IMR-90 (cell line): ENCODE measurements at regions not wholly inside any gene's neighbourhood (a gene's known extent, or its start where the extent isn't known, plus 50 kb on each side); places are given as distances from the start of the nearest gene placed in this dataset.

Source experiments
- ATAC-seq: fragments of 200-7000 bp; cut with Tn5 transposase; 2 replicates; pipeline ENCODE4 v1.9.1; 2020; ENCODE audit warnings: low read depth, mild to moderate bottlenecking, moderate library complexity
- BruUV-seq: library from RNA; stranded (reverse); fragments of 400-500 nt; replicated peaks from 2 replicates; lab custom pipeline; 2021; lab: Mats Ljungman, UMichigan
- CTCF ChIA-PET: fragments of 300-600 bp; formaldehyde crosslinking; extraction: SDS; loops from one replicate; lab custom pipeline; 2021; ENCODE audit warnings: antibody characterized with exemption; lab: Yijun Ruan, JAX
- POLR2A ChIA-PET: fragments of 300-600 bp; sonication (Branson Sonifier 250); formaldehyde crosslinking; loops from one replicate; lab custom pipeline; 2022; ENCODE audit warnings: antibody characterized with exemption; ENCODE audit not compliant: unreplicated experiment; lab: Charles Lee
- DNase-seq: peaks from one replicate; pipeline ENCODE4 v3.0.0; 2013
- H2AFZ ChIP-seq: replicated peaks from 2 replicates; pipeline ENCODE3; 2013; ENCODE audit warnings: low read length, mild to moderate bottlenecking; ENCODE audit not compliant: poor library complexity
- H2AK5ac ChIP-seq: 2 replicates; pipeline ENCODE4 v1.6.1; 2013; ENCODE audit warnings: low read depth, low read length, inconsistent platforms
- H2AK9ac ChIP-seq: replicated peaks from 2 replicates; pipeline ENCODE3; 2013; ENCODE audit warnings: mild to moderate bottlenecking, low read depth, low read length, moderate library complexity; ENCODE audit not compliant: poor library complexity
- H2BK120ac ChIP-seq: 2 replicates; pipeline ENCODE4 v1.6.1; 2013; ENCODE audit warnings: low read depth, low read length, inconsistent platforms
- H2BK15ac ChIP-seq: 3 replicates; pipeline ENCODE4 v1.6.1; 2013; ENCODE audit warnings: low read depth, low read length, inconsistent platforms
- H2BK20ac ChIP-seq: 2 replicates; pipeline ENCODE4 v1.6.1; 2013; ENCODE audit warnings: low read depth, mild to moderate bottlenecking, inconsistent platforms, low read length, moderate library complexity
- H2BK5ac ChIP-seq: 2 replicates; pipeline ENCODE4 v1.6.1; 2013; ENCODE audit warnings: mild to moderate bottlenecking, low read depth, low read length, inconsistent platforms; ENCODE audit not compliant: poor library complexity, severe bottlenecking
- H3K14ac ChIP-seq: replicated peaks from 2 replicates; pipeline ENCODE4 v1.6.1; 2013; ENCODE audit warnings: low read depth, low read length, inconsistent platforms
- H3K18ac ChIP-seq: 2 replicates; pipeline ENCODE4 v1.6.1; 2013; ENCODE audit warnings: low read depth, low read length, control low read depth
- H3K23ac ChIP-seq: 2 replicates; pipeline ENCODE4 v1.6.1; 2013; ENCODE audit warnings: low read depth, low read length, inconsistent platforms
- H3K27ac ChIP-seq: 2 replicates; pipeline ENCODE4 v1.5.1; 2013; ENCODE audit warnings: mild to moderate bottlenecking, control low read depth, low read length; ENCODE audit not compliant: insufficient read depth
- H3K27me3 ChIP-seq: 2 replicates; pipeline ENCODE4 v1.6.1; 2013; ENCODE audit warnings: low read length; ENCODE audit not compliant: control insufficient read depth, insufficient read depth
- H3K36me3 ChIP-seq: 2 replicates; pipeline ENCODE4 v1.6.1; 2013; ENCODE audit warnings: low read length, mixed read lengths; ENCODE audit not compliant: control insufficient read depth, insufficient read depth
- H3K4ac ChIP-seq: 2 replicates; pipeline ENCODE4 v1.6.1; 2013; ENCODE audit warnings: low read depth, low read length, inconsistent platforms
- H3K4me1 ChIP-seq: 2 replicates; pipeline ENCODE4 v1.6.1; 2013; ENCODE audit warnings: low read length, mixed read lengths; ENCODE audit not compliant: control insufficient read depth, insufficient read depth
- H3K4me2 ChIP-seq: 2 replicates; pipeline ENCODE4 v1.6.1; 2013; ENCODE audit warnings: low read depth, mild to moderate bottlenecking, control low read depth, low read length, moderate library complexity
- H3K4me3 ChIP-seq: 2 replicates; pipeline ENCODE4 v1.5.1; 2013; ENCODE audit warnings: low read depth, mild to moderate bottlenecking, control low read depth, low read length, moderate library complexity; ENCODE audit not compliant: insufficient read depth
- H3K56ac ChIP-seq: 2 replicates; pipeline ENCODE4 v1.6.1; 2013; ENCODE audit warnings: low read length, inconsistent platforms; ENCODE audit not compliant: insufficient read depth; ENCODE audit errors: extremely low read depth
- H3K79me1 ChIP-seq, 2 experiments: 2 replicates each; pipeline ENCODE4 v1.6.1; 2013; ENCODE audit warnings: low read length in 2 of 2, inconsistent platforms in 1 of 2, low read depth in 1 of 2
- H3K9ac ChIP-seq: 2 replicates; pipeline ENCODE4 v1.6.1; 2013; ENCODE audit warnings: low read depth, low read length, control low read depth
- H3K9me1 ChIP-seq: 2 replicates; pipeline ENCODE4 v1.6.1; 2013; ENCODE audit warnings: low read length, inconsistent platforms; ENCODE audit not compliant: insufficient read depth
- H3K9me3 ChIP-seq: 2 replicates; pipeline ENCODE4 v1.6.1; 2013; ENCODE audit warnings: low read length; ENCODE audit not compliant: control insufficient read depth, insufficient read depth
- H4K20me1 ChIP-seq: 2 replicates; pipeline ENCODE4 v1.6.1; 2013; ENCODE audit warnings: low read length, inconsistent platforms; ENCODE audit not compliant: insufficient read depth
- H4K5ac ChIP-seq: 2 replicates; pipeline ENCODE4 v1.6.1; 2013; ENCODE audit warnings: mild to moderate bottlenecking, low read depth, low read length, control low read depth
- H4K8ac ChIP-seq, 2 experiments: 2 replicates each; pipeline ENCODE4 v1.6.1; 2013; ENCODE audit warnings: low read depth in 2 of 2, low read length in 2 of 2, control low read depth in 1 of 2, inconsistent platforms in 1 of 2
- H4K91ac ChIP-seq: 2 replicates; pipeline ENCODE4 v1.6.1; 2013; ENCODE audit warnings: low read depth, low read length, inconsistent platforms; ENCODE audit not compliant: insufficient read depth
- BHLHE40 ChIP-seq: fragments of 150-350 bp; IDR thresholded peaks from 2 replicates; pipeline ENCODE4 v1.6.1; 2016; ENCODE audit warnings: mild to moderate bottlenecking, low read depth, low read length
- CHD1 ChIP-seq: IDR thresholded peaks from 2 replicates; pipeline ENCODE4 v1.6.1; 2012; ENCODE audit warnings: low read depth, low read length, improper control_type of control experiment
- ELK1 ChIP-seq: fragments of 150-350 bp; IDR thresholded peaks from 2 replicates; pipeline ENCODE4 v1.6.1; 2016; ENCODE audit warnings: low read depth, mild to moderate bottlenecking, low read length, moderate library complexity, borderline replicate concordance
- MAFK ChIP-seq: IDR thresholded peaks from 2 replicates; pipeline ENCODE4 v1.6.1; 2012; ENCODE audit warnings: low read depth, low read length, improper control_type of control experiment
- MAZ ChIP-seq: IDR thresholded peaks from 2 replicates; pipeline ENCODE4 v1.6.1; 2012; ENCODE audit warnings: low read depth, mild to moderate bottlenecking, low read length, improper control_type of control experiment, moderate library complexity, borderline replicate concordance
- MXI1 ChIP-seq: IDR thresholded peaks from 2 replicates; pipeline ENCODE4 v1.6.1; 2012; ENCODE audit warnings: low read depth, mild to moderate bottlenecking, low read length, moderate library complexity, borderline replicate concordance
- NFE2L2 ChIP-seq: fragments of 150-350 bp; IDR thresholded peaks from 2 replicates; pipeline ENCODE4 v1.6.1; 2016; ENCODE audit warnings: low read depth, mild to moderate bottlenecking, low read length
- POLR2A ChIP-seq: IDR thresholded peaks from 2 replicates; pipeline ENCODE4 v1.6.1; 2012; ENCODE audit warnings: mild to moderate bottlenecking, low read depth, low read length
- RAD21 ChIP-seq: IDR thresholded peaks from 2 replicates; pipeline ENCODE4 v1.6.1; 2012; ENCODE audit warnings: low read length, improper control_type of control experiment
- RCOR1 ChIP-seq: IDR thresholded peaks from 2 replicates; pipeline ENCODE4 v1.6.1; 2012; ENCODE audit warnings: mild to moderate bottlenecking, low read length, improper control_type of control experiment; ENCODE audit not compliant: insufficient replicate concordance
- RFX5 ChIP-seq: IDR thresholded peaks from 2 replicates; pipeline ENCODE4 v1.8.0; 2012; ENCODE audit warnings: low read depth, mild to moderate bottlenecking, low read length, moderate library complexity
- SMC3 ChIP-seq: fragments of 150-350 bp; IDR thresholded peaks from 2 replicates; pipeline ENCODE4 v1.6.1; 2016; ENCODE audit warnings: low read depth, mild to moderate bottlenecking, antibody characterized with exemption, low read length, moderate library complexity
- WGBS, 2 experiments: methylation state at CpG; one replicate each; pipeline versions ENCODE4 v1.1.5 to v1.1.7; 2013; ENCODE audit warnings: missing lambda C conversion rate in 2 of 2; ENCODE audit not compliant: insufficient read length in 1 of 2; ENCODE audit errors: extremely low coverage in 2 of 2; 5-methylcytosine and 5-hydroxymethylcytosine counted together
- dilution Hi-C: fragments of 300-500 bp; cut with HindIII; formaldehyde crosslinking; loops from one replicate; pipeline ENCODE4 v1.14.3; 2018; ENCODE audit warnings: low sequenced_read_pairs; ENCODE audit not compliant: unreplicated experiment
- in situ Hi-C: fragments of 300-500 bp; cut with MboI; formaldehyde crosslinking; loops from 3 replicates; pipeline ENCODE4 v1.14.3; 2019; ENCODE audit warnings: low sequenced_read_pairs, inconsistent platforms, mixed read lengths
- intact Hi-C: fragments of 100-400 bp; cut with micrococcal nuclease; formaldehyde crosslinking; loops from 2 replicates; pipeline ENCODE4 v1.10.0; 2022

DNA sequence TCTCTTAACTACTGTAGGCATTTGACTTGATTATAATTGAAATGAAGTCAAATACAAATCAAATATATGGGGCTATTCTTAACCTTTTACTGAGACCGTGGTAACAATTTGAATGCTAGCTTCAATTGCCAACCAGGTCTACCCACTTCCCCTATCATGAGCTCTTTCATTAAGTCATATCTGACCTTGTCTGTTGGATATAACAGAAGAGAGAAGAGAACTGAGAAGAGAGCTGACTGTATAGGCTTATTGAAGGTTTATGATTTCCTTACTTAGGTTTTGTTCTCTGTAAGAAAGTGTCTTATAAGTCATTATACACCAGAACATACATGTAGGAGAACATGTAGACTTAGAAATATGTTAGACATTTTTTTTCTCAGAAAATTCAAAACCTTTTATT, 549.4 kb downstream of the COL12A1 start:
- Histone ChIP-seq H3K9ac (no peak overlapping the region), H2BK5ac (no peak overlapping the region), H4K20me1 (no peaks in the 10 kb centered on the region), H3K4me1 (no peaks in the 10 kb centered on the region), H2BK120ac (no peak overlapping the region), H3K27me3 (no peaks in the 10 kb centered on the region), H2BK15ac (no peak overlapping the region), H3K79me1 (no peaks in the 10 kb centered on the region), H3K9me3 (peaks cover 5% of the 10 kb centered on the region; the same call in 1 of the 2 replicates), H3K4me3 (no peak overlapping the region), H3K18ac (no peak overlapping the region), H3K4ac (no peak overlapping the region), H3K27ac (no peak overlapping the region), H2AK9ac (no peak overlapping the region), H3K14ac (no peak overlapping the region), H3K9me1 (no peaks in the 10 kb centered on the region), H3K36me3 (no peaks in the 10 kb centered on the region), H2AFZ (no peak overlapping the region), H4K8ac (no peak overlapping the region), H4K5ac (no peak overlapping the region), H3K23ac (no peak overlapping the region), H2BK20ac (no peak overlapping the region), H3K56ac (no peak overlapping the region), H2AK5ac (no peak overlapping the region), H4K91ac (no peak overlapping the region), H3K4me2 (no peak overlapping the region)
- intact Hi-C loops, result no loop called here
- no TSS peak for BruUV-seq
- dilution Hi-C loops, result no loop called here
- no peak for DNase-seq
- TF ChIP-seq POLR2A, result no peak
- no peak for TF ChIP-seq MAZ
- no peak for TF ChIP-seq CHD1
- no peak for TF ChIP-seq SMC3
- no peak for TF ChIP-seq MAFK
- TF ChIP-seq BHLHE40, result no peak
- TF ChIP-seq ELK1, result no peak
- no peak for TF ChIP-seq RCOR1
- TF ChIP-seq RFX5, result no peak
- TF ChIP-seq NFE2L2, result no peak
- TF ChIP-seq RAD21, result no peak
- no peak for TF ChIP-seq MXI1
- CTCF ChIA-PET, result no interaction called here
- in situ Hi-C loops, result no loop called here
- POLR2A ChIA-PET, result no interaction called here
- WGBS, 2 experiments, result no CpG with 5 or more reads among the region's 1 CpG
- ATAC-seq, result no peak
